Suprapubic skin (tissue), 4 donors: ENCODE measurements at regions not wholly inside any gene's neighbourhood (a gene's known extent, or its start where the extent isn't known, plus 50 kb on each side); places are given as distances from the start of the nearest gene placed in this dataset.

Experiments used
- DNase-seq, 2 donors: peaks; one replicate each; pipeline ENCODE4 v3.0.0-alpha.2; 2019; ENCODE audit warnings: low spot score in 2 of 2
- H3K27ac ChIP-seq: fragments of 200-600 bp; sonication (generic); one replicate; pipeline ENCODE4 v1.5.1; 2019
- H3K27me3 ChIP-seq: fragments of 200-600 bp; sonication (generic); one replicate; pipeline ENCODE4 v1.5.1; 2019
- H3K36me3 ChIP-seq: fragments of 200-600 bp; sonication (generic); one replicate; pipeline ENCODE4 v1.5.1; 2019
- H3K4me1 ChIP-seq: fragments of 200-600 bp; sonication (generic); one replicate; pipeline ENCODE4 v1.5.1; 2019
- H3K4me3 ChIP-seq: fragments of 200-600 bp; sonication (generic); one replicate; pipeline ENCODE4 v1.5.1; 2019; ENCODE audit warnings: mild to moderate bottlenecking
- H3K9me3 ChIP-seq: fragments of 200-600 bp; sonication (generic); one replicate; pipeline ENCODE4 v1.5.1; 2019
- CTCF ChIP-seq, 2 donors: fragments of 200-600 bp in 1 of 2; fragments of 450-650 bp in 1 of 2; sonication (generic) in 1 of 2; IDR thresholded peaks; one replicate each; pipeline ENCODE4 v1.5.1; 2016 to 2019; ENCODE audit warnings: antibody characterized with exemption in 2 of 2, mild to moderate bottlenecking in 1 of 2, moderate library complexity in 1 of 2
- EP300 ChIP-seq: sonication (generic); formaldehyde crosslinking; IDR thresholded peaks from one replicate; pipeline ENCODE4 v1.6.1; 2017; ENCODE audit warnings: antibody characterized with exemption
- POLR2A ChIP-seq, 2 donors: fragments of 450-650 bp; IDR thresholded peaks; one replicate each; pipeline ENCODE4 v1.6.1; 2017; ENCODE audit warnings: antibody characterized with exemption in 2 of 2, mild to moderate bottlenecking in 2 of 2, moderate library complexity in 2 of 2
- POLR2AphosphoS5 ChIP-seq, 3 donors: sonication (generic); formaldehyde crosslinking; IDR thresholded peaks; one replicate each; pipeline ENCODE4 v1.6.1; 2017; ENCODE audit warnings: antibody characterized with exemption in 3 of 3
- WGBS: methylation state at CpG from one replicate; pipeline ENCODE4 v1.1.5; 2018; 5-methylcytosine and 5-hydroxymethylcytosine counted together

GRCh38 chr15:39110336-39110735, 470.5 kb upstream of the THBS1 start:
- H3K9me3 ChIP-seq = no peaks in the 10 kb centered on the region
- TF ChIP-seq POLR2AphosphoS5 (IDR thresholded peaks at IDR 0.05) (no peak), EP300 (no peak), CTCF (IDR thresholded peaks at IDR 0.05) (no peak), POLR2A (IDR thresholded peaks at IDR 0.05) (no peak)
- no peaks in the 10 kb centered on the region for H3K4me1 ChIP-seq
- no peak overlapping the region for H3K4me3 ChIP-seq
- DNase-seq = no peak
- no peak overlapping the region for H3K27ac ChIP-seq
- no peaks in the 10 kb centered on the region for H3K27me3 ChIP-seq
- no peaks in the 10 kb centered on the region for H3K36me3 ChIP-seq

- no peaks in the 10 kb centered on the region for H3K4me1 ChIP-seq
- no peak for DNase-seq
- 90% methylated on average over 1 of the region's 1 CpG for WGBS
Observed at GRCh38 chr15:39110746-39111145, 470.1 kb upstream of the THBS1 start.

DNA sequence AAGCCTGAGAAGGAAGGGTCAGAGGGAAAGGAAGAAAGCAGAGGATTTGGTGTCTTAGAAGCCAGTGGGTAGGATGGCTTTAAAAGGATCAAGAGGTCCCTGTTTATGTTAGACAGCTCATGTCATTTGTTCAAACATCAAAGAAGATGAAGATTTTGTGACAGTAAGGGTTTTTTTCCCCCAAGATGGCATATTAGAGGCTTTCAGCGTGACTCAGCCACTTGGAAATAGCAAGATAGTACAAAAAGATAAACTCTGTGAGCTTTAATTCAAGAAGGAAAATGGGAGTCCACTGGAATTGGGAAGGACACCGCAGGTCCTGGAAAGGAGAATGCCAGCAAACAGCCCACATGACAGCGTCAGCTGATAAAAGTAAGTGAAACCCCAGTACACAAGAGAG, 467.1 kb upstream of the THBS1 start:
- no peak overlapping the region for H3K27ac ChIP-seq
- 91% methylated on average over 3 of the region's 3 CpGs for whole genome bisulfite sequencing
- no peaks in the 10 kb centered on the region for H3K27me3 ChIP-seq
- no peak for DNase-seq
- H3K36me3 ChIP-seq = no peaks in the 10 kb centered on the region
- H3K9me3 ChIP-seq = peaks cover 8% of the 10 kb centered on the region
- no peaks in the 10 kb centered on the region for H3K4me1 ChIP-seq
- no peak overlapping the region for H3K4me3 ChIP-seq
- TF ChIP-seq POLR2AphosphoS5 (IDR thresholded peaks at IDR 0.05) (no peak), POLR2A (IDR thresholded peaks at IDR 0.05) (no peak), EP300 (no peak), CTCF (IDR thresholded peaks at IDR 0.05) (no peak)

More at GRCh38 chr15:39110746-39111145, 470.1 kb upstream of the THBS1 start:
- Histone ChIP-seq H3K27me3 (no peaks in the 10 kb centered on the region), H3K4me3 (no peak overlapping the region), H3K27ac (no peak overlapping the region), H3K36me3 (no peaks in the 10 kb centered on the region), H3K9me3 (peaks cover 2% of the 10 kb centered on the region)
- TF ChIP-seq POLR2A (IDR thresholded peaks at IDR 0.05) = no peak
- no peak for TF ChIP-seq CTCF (IDR thresholded peaks at IDR 0.05)
- TF ChIP-seq EP300 = no peak
- no peak for TF ChIP-seq POLR2AphosphoS5 (IDR thresholded peaks at IDR 0.05)

- H3K27ac ChIP-seq = no peak overlapping the region
- no peak overlapping the region for H3K4me3 ChIP-seq
- TF ChIP-seq POLR2AphosphoS5 (IDR thresholded peaks at IDR 0.05) (no peak), POLR2A (IDR thresholded peaks at IDR 0.05) (no peak), EP300 (no peak), CTCF (IDR thresholded peaks at IDR 0.05) (no peak)
- no peaks in the 10 kb centered on the region for H3K4me1 ChIP-seq
- no peak for DNase-seq
- H3K27me3 ChIP-seq = no peaks in the 10 kb centered on the region
- WGBS = 100% methylated on average over 1 of the region's 1 CpG
- peaks cover 8% of the 10 kb centered on the region for H3K9me3 ChIP-seq
- no peaks in the 10 kb centered on the region for H3K36me3 ChIP-seq
Observed at GRCh38 chr15:39114690-39115378, 466.0 kb upstream of the THBS1 start.

GRCh38 chr15:39115379-39116057, 465.4 kb upstream of the THBS1 start:
- DNase-seq = no peak
- no peak overlapping the region for H3K27ac ChIP-seq
- no peaks in the 10 kb centered on the region for H3K36me3 ChIP-seq
- TF ChIP-seq CTCF (IDR thresholded peaks at IDR 0.05) (no peak), EP300 (no peak), POLR2A (IDR thresholded peaks at IDR 0.05) (no peak), POLR2AphosphoS5 (IDR thresholded peaks at IDR 0.05) (no peak)
- H3K9me3 ChIP-seq = peaks cover 8% of the 10 kb centered on the region
- no peaks in the 10 kb centered on the region for H3K27me3 ChIP-seq
- H3K4me3 ChIP-seq = no peak overlapping the region
- 67% methylated on average over 1 of the region's 2 CpGs for WGBS
- H3K4me1 ChIP-seq = no peaks in the 10 kb centered on the region
